OCI-LY7 (cell line): ENCODE measurements at regions not wholly inside any gene's neighbourhood (a gene's known extent, or its start where the extent isn't known, plus 50 kb on each side); places are given as distances from the start of the nearest gene placed in this dataset.

Experiments
- BruUV-seq: library from RNA; stranded (reverse); fragments of 400-500 nt; replicated peaks from 2 replicates; lab custom pipeline; 2021; lab: Mats Ljungman, UMichigan
- CTCF ChIA-PET: fragments of 300-600 bp; sonication (Branson Sonifier 250); formaldehyde crosslinking; loops from one replicate; lab custom pipeline; 2022; ENCODE audit warnings: antibody characterized with exemption; ENCODE audit not compliant: unreplicated experiment; lab: Charles Lee
- POLR2A ChIA-PET: fragments of 300-600 bp; sonication (Branson Sonifier 250); formaldehyde crosslinking; loops from one replicate; lab custom pipeline; 2022; ENCODE audit warnings: antibody characterized with exemption; lab: Charles Lee
- DNase-seq: peaks from one replicate; pipeline ENCODE4 v3.0.0-alpha.2; 2015; ENCODE audit warnings: low spot score
- H2AFZ ChIP-seq: fragments of 200-600 bp; sonication (generic), shearing (Covaris generic); 2 replicates; pipeline ENCODE4 v1.6.1; 2014; ENCODE audit warnings: mild to moderate bottlenecking, antibody characterized with exemption, low read length, moderate library complexity
- H3K27ac ChIP-seq: fragments of 200-600 bp; sonication (generic); 2 replicates; pipeline ENCODE4 v1.5.1; 2014; ENCODE audit warnings: mixed run types, low read depth, mild to moderate bottlenecking, moderate library complexity, low read length, inconsistent platforms; ENCODE audit not compliant: poor library complexity, severe bottlenecking
- H3K36me3 ChIP-seq: fragments of 200-600 bp; sonication (generic); 2 replicates; pipeline ENCODE4 v1.6.1; 2014; ENCODE audit warnings: mild to moderate bottlenecking, antibody characterized with exemption, low read length, moderate library complexity, mixed read lengths; ENCODE audit not compliant: insufficient read depth
- H3K4me1 ChIP-seq: fragments of 200-600 bp; sonication (generic); 2 replicates; pipeline ENCODE4 v1.5.1; 2014; ENCODE audit warnings: mild to moderate bottlenecking, low read length; ENCODE audit not compliant: insufficient read depth, poor library complexity, severe bottlenecking
- H3K4me2 ChIP-seq: fragments of 200-600 bp; sonication (generic); 2 replicates; pipeline ENCODE4 v1.6.1; 2014; ENCODE audit warnings: mild to moderate bottlenecking, low read length
- H3K4me3 ChIP-seq: fragments of 200-600 bp; sonication (generic); 2 replicates; pipeline ENCODE4 v1.5.1; 2014; ENCODE audit warnings: mild to moderate bottlenecking, low read depth, low read length; ENCODE audit not compliant: poor library complexity, severe bottlenecking
- H3K79me2 ChIP-seq: fragments of 200-600 bp; sonication (generic); 2 replicates; pipeline ENCODE4 v1.6.1; 2016; ENCODE audit warnings: low read depth, mild to moderate bottlenecking, low read length, moderate library complexity, mixed read lengths; ENCODE audit not compliant: insufficient read depth
- H3K9me2 ChIP-seq: fragments of 200-600 bp; sonication (generic); 2 replicates; pipeline ENCODE4 v1.6.1; 2016; ENCODE audit warnings: mild to moderate bottlenecking, low read length, mixed read lengths; ENCODE audit not compliant: insufficient read depth
- H3K9me3 ChIP-seq: fragments of 200-600 bp; sonication (generic); 2 replicates; pipeline ENCODE4 v1.6.1; 2014; ENCODE audit warnings: mild to moderate bottlenecking, mixed run types, low read length, mixed read lengths
- H4K20me1 ChIP-seq: fragments of 200-600 bp; sonication (generic); 2 replicates; pipeline ENCODE4 v1.6.1; 2014; ENCODE audit warnings: mild to moderate bottlenecking, antibody characterized with exemption, low read length, moderate library complexity, mixed read lengths; ENCODE audit not compliant: insufficient read depth
- EZH2phosphoT487 ChIP-seq: fragments of 200-600 bp; sonication (generic); IDR thresholded peaks from 2 replicates; pipeline ENCODE4 v1.6.1; 2018; ENCODE audit warnings: low read depth, borderline replicate concordance, mild to moderate bottlenecking, mixed run types, antibody characterized with exemption, low read length, moderate library complexity, mixed read lengths
- intact Hi-C: fragments of 100-400 bp; cut with micrococcal nuclease; formaldehyde crosslinking; loops from one replicate; pipeline ENCODE4 v1.10.0; 2022; ENCODE audit not compliant: unreplicated experiment
- TF ChIP-seq, protein P1 (sequence below): fragments of 200-600 bp; sonication (generic); conservative IDR thresholded peaks from 2 replicates; pipeline ENCODE4 v1.5.1; 2014; ENCODE audit warnings: mild to moderate bottlenecking, antibody characterized with exemption, low read length, moderate library complexity, mixed read lengths

DNA sequence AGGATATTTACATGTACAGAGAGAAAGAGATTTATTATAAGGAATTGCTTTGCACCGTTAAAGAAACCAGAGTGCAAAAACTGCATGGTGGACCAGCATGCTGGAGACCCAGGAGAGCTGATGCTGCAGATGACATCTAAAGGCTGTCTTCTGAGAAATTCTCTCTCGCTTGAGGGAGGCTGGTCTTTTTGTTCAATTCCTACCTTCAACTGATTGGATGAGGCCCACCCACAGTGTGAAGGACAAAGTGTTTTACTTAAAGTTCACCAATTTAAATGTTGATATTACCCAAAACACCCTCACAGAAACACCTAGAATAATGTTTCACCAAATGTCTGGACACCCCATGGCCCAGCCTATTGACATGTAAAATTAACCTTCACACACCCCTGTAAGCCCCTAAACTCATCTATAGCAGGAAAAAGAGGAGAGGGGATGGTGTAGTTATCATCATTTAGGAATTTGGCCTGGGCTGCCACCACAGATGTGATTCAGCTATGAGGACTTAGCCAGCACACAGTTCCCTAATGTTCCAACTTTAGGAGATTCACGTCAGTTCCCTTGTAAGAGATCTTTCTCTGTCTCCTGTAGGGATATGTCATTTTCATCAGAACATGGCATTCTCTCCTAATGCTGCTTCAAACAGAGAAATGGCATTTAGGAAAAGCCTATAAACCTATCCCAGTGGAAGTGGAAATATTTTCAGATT, 358.2 kb upstream of the TLE4 start:
- Histone ChIP-seq H3K9me3 (no peaks in the 10 kb centered on the region), H3K4me1 (no peaks in the 10 kb centered on the region)
- CTCF ChIA-PET = no interaction called here

GRCh38 chr9:79215821-79216220, 355.9 kb upstream of the TLE4 start:
- H3K79me2 ChIP-seq = no peaks in the 10 kb centered on the region
- BruUV-seq = no TSS peak
- no peak for TF ChIP-seq EZH2phosphoT487
- TF ChIP-seq, protein P1, sequence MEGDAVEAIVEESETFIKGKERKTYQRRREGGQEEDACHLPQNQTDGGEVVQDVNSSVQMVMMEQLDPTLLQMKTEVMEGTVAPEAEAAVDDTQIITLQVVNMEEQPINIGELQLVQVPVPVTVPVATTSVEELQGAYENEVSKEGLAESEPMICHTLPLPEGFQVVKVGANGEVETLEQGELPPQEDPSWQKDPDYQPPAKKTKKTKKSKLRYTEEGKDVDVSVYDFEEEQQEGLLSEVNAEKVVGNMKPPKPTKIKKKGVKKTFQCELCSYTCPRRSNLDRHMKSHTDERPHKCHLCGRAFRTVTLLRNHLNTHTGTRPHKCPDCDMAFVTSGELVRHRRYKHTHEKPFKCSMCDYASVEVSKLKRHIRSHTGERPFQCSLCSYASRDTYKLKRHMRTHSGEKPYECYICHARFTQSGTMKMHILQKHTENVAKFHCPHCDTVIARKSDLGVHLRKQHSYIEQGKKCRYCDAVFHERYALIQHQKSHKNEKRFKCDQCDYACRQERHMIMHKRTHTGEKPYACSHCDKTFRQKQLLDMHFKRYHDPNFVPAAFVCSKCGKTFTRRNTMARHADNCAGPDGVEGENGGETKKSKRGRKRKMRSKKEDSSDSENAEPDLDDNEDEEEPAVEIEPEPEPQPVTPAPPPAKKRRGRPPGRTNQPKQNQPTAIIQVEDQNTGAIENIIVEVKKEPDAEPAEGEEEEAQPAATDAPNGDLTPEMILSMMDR = no peak
- H3K9me3 ChIP-seq = no peaks in the 10 kb centered on the region
- H3K4me2 ChIP-seq = no peak overlapping the region
- DNase-seq = no peak
- H2AFZ ChIP-seq = no peak overlapping the region
- intact Hi-C loops = no loop called here
- H3K27ac ChIP-seq = no peak overlapping the region
- H3K4me1 ChIP-seq = no peaks in the 10 kb centered on the region
- no peaks in the 10 kb centered on the region for H3K36me3 ChIP-seq
- no peaks in the 10 kb centered on the region for H4K20me1 ChIP-seq
- no peaks in the 10 kb centered on the region for H3K9me2 ChIP-seq
- POLR2A ChIA-PET = no interaction called here
- CTCF ChIA-PET = no interaction called here
- H3K4me3 ChIP-seq = no peak overlapping the region

More for the DNA sequence above, 358.2 kb upstream of the TLE4 start:
- POLR2A ChIA-PET = no interaction called here
- Histone ChIP-seq H2AFZ (no peak overlapping the region), H3K27ac (no peak overlapping the region), H4K20me1 (no peaks in the 10 kb centered on the region), H3K4me2 (no peak overlapping the region), H3K4me3 (no peak overlapping the region), H3K36me3 (no peaks in the 10 kb centered on the region), H3K79me2 (no peaks in the 10 kb centered on the region), H3K9me2 (no peaks in the 10 kb centered on the region)
- no peak for TF ChIP-seq EZH2phosphoT487
- intact Hi-C loops = no loop called here
- BruUV-seq = no TSS peak
- DNase-seq = no peak

DNA sequence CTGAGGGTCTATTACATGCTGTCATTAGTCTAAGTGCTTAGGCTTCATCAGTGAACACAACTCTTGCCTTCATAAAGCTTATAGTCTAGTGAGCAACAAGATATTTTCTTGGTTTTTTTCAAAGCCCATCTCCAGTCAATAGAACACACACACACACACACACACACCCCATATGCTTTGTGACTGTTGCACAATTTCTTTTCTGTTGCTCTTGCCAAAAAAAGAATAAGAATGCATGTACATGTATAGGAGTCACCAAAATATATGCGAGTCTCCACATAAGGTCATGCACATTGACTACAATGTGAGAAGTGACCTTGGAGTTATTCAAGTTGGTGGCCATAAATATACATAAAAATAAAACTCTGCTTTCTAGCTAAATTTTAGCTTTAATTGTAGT, 351.5 kb upstream of the TLE4 start:
- Histone ChIP-seq H3K9me3 (no peaks in the 10 kb centered on the region), H3K79me2 (no peaks in the 10 kb centered on the region), H4K20me1 (no peaks in the 10 kb centered on the region), H3K4me2 (no peak overlapping the region), H3K4me1 (no peaks in the 10 kb centered on the region), H3K9me2 (no peaks in the 10 kb centered on the region), H2AFZ (no peak overlapping the region), H3K27ac (no peak overlapping the region), H3K36me3 (no peaks in the 10 kb centered on the region), H3K4me3 (no peak overlapping the region)
- intact Hi-C loops = loop anchor here (10.0 kb wide), 1 partner anchor 55 kb away; no protein-coding TSS in a partner anchor
- DNase-seq = no peak
- ChIA-PET CTCF (no interaction called here), POLR2A (no interaction called here)
- BruUV-seq = no TSS peak
- no peak for TF ChIP-seq EZH2phosphoT487
- TF ChIP-seq, protein P1 = no peak
